ENCODE measurements at regions not wholly inside any gene's neighbourhood (a gene's known extent, or its start where the extent isn't known, plus 50 kb on each side); places are given as distances from the start of the nearest gene placed in this dataset.

DNA sequence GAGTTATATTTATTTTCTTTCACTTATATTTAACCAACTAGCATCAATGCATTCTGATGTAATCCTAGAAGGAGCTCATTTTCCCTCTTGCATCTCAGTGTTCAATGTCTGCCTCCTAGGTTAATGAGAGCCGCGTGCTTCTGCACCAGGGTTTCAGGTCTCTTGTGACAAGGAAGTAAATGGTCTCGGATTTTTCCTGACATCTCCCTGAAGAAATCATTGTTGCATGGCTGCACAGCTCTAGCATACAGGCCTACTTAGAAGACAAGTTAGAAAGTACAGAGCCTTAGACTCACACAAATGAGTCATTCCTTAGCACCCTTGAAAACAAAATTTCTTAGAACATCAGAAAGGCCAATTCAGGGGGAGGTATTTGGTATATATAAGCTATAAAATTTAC is 57.2 kb upstream of the KLF12 start:
- TF ChIP-seq, protein P1, sequence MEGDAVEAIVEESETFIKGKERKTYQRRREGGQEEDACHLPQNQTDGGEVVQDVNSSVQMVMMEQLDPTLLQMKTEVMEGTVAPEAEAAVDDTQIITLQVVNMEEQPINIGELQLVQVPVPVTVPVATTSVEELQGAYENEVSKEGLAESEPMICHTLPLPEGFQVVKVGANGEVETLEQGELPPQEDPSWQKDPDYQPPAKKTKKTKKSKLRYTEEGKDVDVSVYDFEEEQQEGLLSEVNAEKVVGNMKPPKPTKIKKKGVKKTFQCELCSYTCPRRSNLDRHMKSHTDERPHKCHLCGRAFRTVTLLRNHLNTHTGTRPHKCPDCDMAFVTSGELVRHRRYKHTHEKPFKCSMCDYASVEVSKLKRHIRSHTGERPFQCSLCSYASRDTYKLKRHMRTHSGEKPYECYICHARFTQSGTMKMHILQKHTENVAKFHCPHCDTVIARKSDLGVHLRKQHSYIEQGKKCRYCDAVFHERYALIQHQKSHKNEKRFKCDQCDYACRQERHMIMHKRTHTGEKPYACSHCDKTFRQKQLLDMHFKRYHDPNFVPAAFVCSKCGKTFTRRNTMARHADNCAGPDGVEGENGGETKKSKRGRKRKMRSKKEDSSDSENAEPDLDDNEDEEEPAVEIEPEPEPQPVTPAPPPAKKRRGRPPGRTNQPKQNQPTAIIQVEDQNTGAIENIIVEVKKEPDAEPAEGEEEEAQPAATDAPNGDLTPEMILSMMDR (IDR thresholded peaks at IDR 0.05): no peak
- no peak for TF ChIP-seq POLR2A (IDR thresholded peaks at IDR 0.05)
